Loucy (cell line): ENCODE measurements at regions not wholly inside any gene's neighbourhood (a gene's known extent, or its start where the extent isn't known, plus 50 kb on each side); places are given as distances from the start of the nearest gene placed in this dataset.

Source experiments
- H2AFZ ChIP-seq: fragments of 200-600 bp; sonication (generic); 2 replicates; pipeline ENCODE4 v1.6.0; 2016; ENCODE audit warnings: antibody characterized with exemption, mild to moderate bottlenecking, low read length, moderate library complexity
- H3F3A ChIP-seq: fragments of 200-600 bp; 2 replicates; pipeline ENCODE4 v1.6.0; 2016; ENCODE audit warnings: antibody characterized with exemption, low read depth, mild to moderate bottlenecking
- H3K27me3 ChIP-seq: fragments of 200-600 bp; sonication (generic); 2 replicates; pipeline ENCODE4 v1.6.1; 2014; ENCODE audit warnings: low read length, mild to moderate bottlenecking; ENCODE audit not compliant: insufficient read depth, poor library complexity, severe bottlenecking
- H3K36me3 ChIP-seq: fragments of 200-600 bp; sonication (generic); 2 replicates; pipeline ENCODE4 v1.6.1; 2016; ENCODE audit warnings: low read length; ENCODE audit not compliant: insufficient read depth
- H3K4me1 ChIP-seq: fragments of 200-600 bp; sonication (generic); 2 replicates; pipeline ENCODE4 v1.5.1; 2014; ENCODE audit warnings: low read length, mild to moderate bottlenecking; ENCODE audit not compliant: insufficient read depth, poor library complexity, severe bottlenecking
- H3K4me2 ChIP-seq: fragments of 200-600 bp; sonication (generic); 2 replicates; pipeline ENCODE4 v1.6.0; 2014; ENCODE audit warnings: antibody characterized with exemption, low read length, low read depth, mild to moderate bottlenecking; ENCODE audit not compliant: poor library complexity, severe bottlenecking
- H3K4me3 ChIP-seq: fragments of 200-600 bp; sonication (generic); 2 replicates; pipeline ENCODE4 v1.5.1; 2014; ENCODE audit warnings: low read length, mild to moderate bottlenecking, mixed read lengths; ENCODE audit not compliant: poor library complexity, severe bottlenecking
- H3K79me2 ChIP-seq: fragments of 200-600 bp; sonication (generic); 2 replicates; pipeline ENCODE4 v1.6.1; 2014; ENCODE audit warnings: low read length; ENCODE audit not compliant: insufficient read depth
- H3K9ac ChIP-seq: fragments of 200-600 bp; sonication (generic); 2 replicates; pipeline ENCODE4 v1.6.0; 2014; ENCODE audit warnings: mild to moderate bottlenecking, low read depth, low read length, moderate library complexity; ENCODE audit not compliant: poor library complexity, severe bottlenecking
- H3K9me2 ChIP-seq: fragments of 200-600 bp; sonication (generic); replicated peaks from 2 replicates; pipeline ENCODE4 v1.6.1; 2016; ENCODE audit warnings: low read depth, low read length, mixed read lengths
- H3K9me3 ChIP-seq: fragments of 200-600 bp; sonication (generic); 2 replicates; pipeline ENCODE4 v1.6.1; 2014; ENCODE audit warnings: mild to moderate bottlenecking, antibody characterized with exemption, low read length, low read depth; ENCODE audit not compliant: insufficient read depth
- H4K20me1 ChIP-seq: fragments of 200-600 bp; sonication (generic); 2 replicates; pipeline ENCODE4 v1.6.0; 2014; ENCODE audit warnings: antibody characterized with exemption, low read length, mild to moderate bottlenecking; ENCODE audit not compliant: insufficient read depth, poor library complexity, severe bottlenecking
- EZH2phosphoT487 ChIP-seq: fragments of 200-600 bp; IDR thresholded peaks from 2 replicates; pipeline ENCODE4 v1.6.1; 2018; ENCODE audit warnings: antibody characterized with exemption, mild to moderate bottlenecking, moderate library complexity, borderline replicate concordance
- TF ChIP-seq, protein P1 (sequence below): fragments of 200-600 bp; sonication (generic); conservative IDR thresholded peaks from 2 replicates; pipeline ENCODE4 v1.5.1; 2014; ENCODE audit warnings: mild to moderate bottlenecking, antibody characterized with exemption, low read length

DNA sequence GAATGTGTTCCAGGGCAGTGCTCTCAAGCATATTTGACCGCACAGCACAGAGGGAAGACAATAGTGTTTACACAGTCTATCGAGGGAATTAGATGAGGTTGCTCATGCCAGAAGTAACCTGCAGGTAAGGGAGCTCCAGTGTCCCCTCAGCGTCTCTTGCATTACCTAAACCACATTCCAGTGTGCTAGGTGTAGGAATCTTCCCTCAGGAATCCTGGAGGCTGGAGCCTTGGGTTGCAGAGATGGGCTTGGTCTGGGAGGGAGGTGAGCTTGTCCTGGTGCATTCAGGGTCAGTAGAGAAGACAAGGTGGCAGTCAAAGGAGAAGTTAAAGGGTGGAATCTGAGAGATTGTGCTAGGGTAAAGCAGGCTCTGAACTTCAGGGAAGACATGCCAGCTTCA lies 56.3 kb downstream of the SOX14 start:
- Histone ChIP-seq H3K36me3 (no peaks in the 10 kb centered on the region), H3K9ac (no peak overlapping the region), H3K9me3 (no peaks in the 10 kb centered on the region), H4K20me1 (no peaks in the 10 kb centered on the region), H3K27me3 (no peaks in the 10 kb centered on the region), H3K79me2 (no peaks in the 10 kb centered on the region), H2AFZ (no peak overlapping the region), H3K9me2 (no peaks in the 10 kb centered on the region), H3F3A (no peaks in the 10 kb centered on the region), H3K4me3 (no peak overlapping the region), H3K4me1 (no peaks in the 10 kb centered on the region), H3K4me2 (no peak overlapping the region)
- no peak for TF ChIP-seq EZH2phosphoT487
- TF ChIP-seq, protein P1, sequence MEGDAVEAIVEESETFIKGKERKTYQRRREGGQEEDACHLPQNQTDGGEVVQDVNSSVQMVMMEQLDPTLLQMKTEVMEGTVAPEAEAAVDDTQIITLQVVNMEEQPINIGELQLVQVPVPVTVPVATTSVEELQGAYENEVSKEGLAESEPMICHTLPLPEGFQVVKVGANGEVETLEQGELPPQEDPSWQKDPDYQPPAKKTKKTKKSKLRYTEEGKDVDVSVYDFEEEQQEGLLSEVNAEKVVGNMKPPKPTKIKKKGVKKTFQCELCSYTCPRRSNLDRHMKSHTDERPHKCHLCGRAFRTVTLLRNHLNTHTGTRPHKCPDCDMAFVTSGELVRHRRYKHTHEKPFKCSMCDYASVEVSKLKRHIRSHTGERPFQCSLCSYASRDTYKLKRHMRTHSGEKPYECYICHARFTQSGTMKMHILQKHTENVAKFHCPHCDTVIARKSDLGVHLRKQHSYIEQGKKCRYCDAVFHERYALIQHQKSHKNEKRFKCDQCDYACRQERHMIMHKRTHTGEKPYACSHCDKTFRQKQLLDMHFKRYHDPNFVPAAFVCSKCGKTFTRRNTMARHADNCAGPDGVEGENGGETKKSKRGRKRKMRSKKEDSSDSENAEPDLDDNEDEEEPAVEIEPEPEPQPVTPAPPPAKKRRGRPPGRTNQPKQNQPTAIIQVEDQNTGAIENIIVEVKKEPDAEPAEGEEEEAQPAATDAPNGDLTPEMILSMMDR = no peak

DNA sequence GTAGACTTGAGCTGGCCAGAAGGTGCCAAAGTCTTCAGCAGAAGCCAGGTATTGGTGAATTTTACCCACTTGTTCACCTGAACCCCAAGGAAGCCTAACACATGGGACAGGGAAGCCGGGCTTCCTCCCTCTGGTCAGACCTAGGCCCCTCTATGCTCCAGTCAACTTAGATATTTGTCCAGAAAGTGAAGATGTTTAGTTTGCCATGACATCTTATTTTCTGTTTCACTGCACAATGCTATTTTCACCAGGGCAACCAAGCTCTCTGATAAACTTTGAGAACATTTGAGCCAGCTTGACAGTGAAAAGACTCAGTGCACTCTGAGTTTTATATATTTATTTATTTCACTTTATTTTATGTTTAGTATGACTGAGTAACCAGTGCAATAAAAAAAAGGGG lies 71.0 kb downstream of the SOX14 start:
- no peak overlapping the region for H3K4me3 ChIP-seq
- no peaks in the 10 kb centered on the region for H3K27me3 ChIP-seq
- TF ChIP-seq, protein P1 = no peak
- no peak for TF ChIP-seq EZH2phosphoT487
- H3K4me2 ChIP-seq = no peak overlapping the region
- H3K79me2 ChIP-seq = no peaks in the 10 kb centered on the region
- H3K9me3 ChIP-seq = no peaks in the 10 kb centered on the region
- no peak overlapping the region for H3K9ac ChIP-seq
- H2AFZ ChIP-seq = no peak overlapping the region
- no peaks in the 10 kb centered on the region for H3K9me2 ChIP-seq
- no peaks in the 10 kb centered on the region for H3K36me3 ChIP-seq
- H3F3A ChIP-seq = no peaks in the 10 kb centered on the region
- H3K4me1 ChIP-seq = no peaks in the 10 kb centered on the region
- H4K20me1 ChIP-seq = no peaks in the 10 kb centered on the region

DNA sequence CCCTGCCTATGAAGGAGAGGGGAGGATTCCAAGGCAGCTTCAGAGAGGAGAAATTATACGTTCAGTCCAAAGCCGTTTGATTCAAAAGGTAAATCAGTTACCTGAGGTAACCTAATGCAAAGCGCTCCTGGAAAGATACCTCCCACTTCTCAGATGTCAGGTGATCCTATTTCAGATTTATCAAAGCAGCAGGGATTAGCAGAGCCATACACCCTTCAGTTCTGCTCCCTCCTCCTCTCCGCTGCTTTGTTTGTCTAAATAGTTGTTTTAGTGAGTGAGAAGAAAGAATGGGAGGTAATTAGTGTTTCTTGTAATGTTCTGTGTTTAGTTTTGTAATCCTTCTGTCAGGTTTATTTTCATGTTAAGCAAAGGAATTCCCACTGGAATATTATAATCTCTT lies 81.1 kb downstream of the SOX14 start:
- Histone ChIP-seq H3K9me2 (no peaks in the 10 kb centered on the region), H4K20me1 (no peaks in the 10 kb centered on the region), H3K9me3 (no peaks in the 10 kb centered on the region), H3K9ac (no peak overlapping the region), H3K4me1 (no peaks in the 10 kb centered on the region), H3K4me3 (no peak overlapping the region), H3K4me2 (no peak overlapping the region), H2AFZ (no peak overlapping the region), H3K79me2 (no peaks in the 10 kb centered on the region), H3K36me3 (no peaks in the 10 kb centered on the region), H3F3A (no peaks in the 10 kb centered on the region), H3K27me3 (no peaks in the 10 kb centered on the region)
- TF ChIP-seq, protein P1 = no peak
- TF ChIP-seq EZH2phosphoT487 = no peak
